ENCODE measurements at regions not wholly inside any gene's neighbourhood (a gene's known extent, or its start where the extent isn't known, plus 50 kb on each side); places are given as distances from the start of the nearest gene placed in this dataset.

DNA sequence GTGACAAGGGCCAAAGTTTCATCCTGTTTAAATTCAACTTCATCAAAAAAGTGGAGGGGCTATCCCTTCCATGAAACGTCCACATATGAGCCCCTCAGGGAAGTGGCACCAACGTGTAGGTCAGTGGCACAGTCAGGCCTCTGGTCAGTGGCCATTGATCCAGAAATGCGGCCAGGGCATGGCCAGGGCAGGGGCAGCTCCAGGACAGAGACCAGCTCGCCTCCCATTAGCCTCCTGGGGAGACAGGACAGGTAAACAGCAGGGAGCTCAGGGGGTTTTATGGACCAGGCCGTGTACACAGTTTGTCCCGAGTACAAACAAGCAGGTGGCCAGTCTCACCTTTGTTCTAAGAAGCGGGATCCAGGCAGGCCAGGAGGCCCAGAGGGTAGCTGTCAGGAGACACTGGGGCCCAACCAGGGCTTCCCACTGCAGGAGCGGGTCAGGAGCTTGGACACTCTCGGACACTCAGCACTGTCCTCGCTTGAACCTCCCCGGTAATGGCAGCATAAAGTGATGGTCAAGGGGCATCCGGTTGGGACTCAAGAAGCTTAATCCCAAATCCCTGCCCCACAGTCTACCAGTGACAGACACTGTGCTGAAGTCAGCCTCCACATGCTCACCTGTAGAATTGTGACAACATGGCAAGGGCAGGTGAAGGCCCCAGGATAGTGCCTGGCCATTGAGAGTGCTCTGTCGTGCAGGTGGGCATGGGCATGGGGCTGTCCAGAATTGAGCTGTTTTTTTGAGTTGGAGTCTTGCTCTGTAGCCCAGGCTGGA, 144.1 kb upstream of the ERRFI1 start (continued):
- TF ChIP-seq ZNF660 (CRISPR knock-in tag; IDR thresholded peaks at IDR 0.05; ENCODE audit: borderline replicate concordance, low read depth) (no peak), BORCS8-MEF2B (CRISPR knock-in tag; IDR thresholded peaks at IDR 0.05) (peak; percentile 73; the same call in 1 of the 2 replicates), ZNF501 (CRISPR knock-in tag; IDR thresholded peaks at IDR 0.05) (peak; percentile 65; the same call in 1 of the 2 replicates), RCOR2 (CRISPR knock-in tag; IDR thresholded peaks at IDR 0.05) (no peak; the same call in 1 of the 2 replicates), HIVEP1 (CRISPR knock-in tag; IDR thresholded peaks at IDR 0.05) (no peak), ZNF367 (CRISPR knock-in tag; IDR thresholded peaks at IDR 0.05; ENCODE audit: borderline replicate concordance) (no peak), ZNF839 (CRISPR knock-in tag; IDR thresholded peaks at IDR 0.05; ENCODE audit: borderline replicate concordance) (peak; percentile 86; the same call in 1 of the 2 replicates), GATAD1 (CRISPR knock-in tag; IDR thresholded peaks at IDR 0.05) (no peak), SAFB2 (CRISPR knock-in tag; IDR thresholded peaks at IDR 0.05; ENCODE audit: borderline replicate concordance, low read depth) (no peak; the same call in 1 of the 2 replicates), ZNF7 (CRISPR knock-in tag; IDR thresholded peaks at IDR 0.05) (no peak), ZNF225 (CRISPR knock-in tag; IDR thresholded peaks at IDR 0.05) (no peak), ZNF430 (CRISPR knock-in tag; IDR thresholded peaks at IDR 0.05) (peak; percentile 84), SKI (IDR thresholded peaks at IDR 0.05; ENCODE audit: partially characterized antibody) (peak; percentile 72), ZNF607 (CRISPR knock-in tag; IDR thresholded peaks at IDR 0.05; ENCODE audit: borderline replicate concordance) (no peak; the same call in 1 of the 2 replicates), ZNF256 (CRISPR knock-in tag; conservative IDR thresholded peaks at IDR 0.05) (peak; percentile 34; the same call in 1 of the 2 replicates), MXI1 (IDR thresholded peaks at IDR 0.05; ENCODE audit: borderline replicate concordance, low read depth, low read length) (0 out of 3 replicates have a peak, but pooled peaks have one; percentile 41), THAP11 (CRISPR knock-in tag; IDR thresholded peaks at IDR 0.05) (no peak), ZNF34 (CRISPR knock-in tag; IDR thresholded peaks at IDR 0.05; ENCODE audit: borderline replicate concordance) (no peak), PTBP1 (IDR thresholded peaks at IDR 0.05; ENCODE audit: low read depth, low read length, poor library complexity, severe bottlenecking) (no peak), ZNF672 (CRISPR knock-in tag; IDR thresholded peaks at IDR 0.05) (no peak), ZNF160 (CRISPR knock-in tag; IDR thresholded peaks at IDR 0.05) (no peak; the same call in 1 of the 2 replicates), ELF1 (CRISPR knock-in tag; IDR thresholded peaks at IDR 0.05) (no peak)
- TF ChIP-seq, protein P1, sequence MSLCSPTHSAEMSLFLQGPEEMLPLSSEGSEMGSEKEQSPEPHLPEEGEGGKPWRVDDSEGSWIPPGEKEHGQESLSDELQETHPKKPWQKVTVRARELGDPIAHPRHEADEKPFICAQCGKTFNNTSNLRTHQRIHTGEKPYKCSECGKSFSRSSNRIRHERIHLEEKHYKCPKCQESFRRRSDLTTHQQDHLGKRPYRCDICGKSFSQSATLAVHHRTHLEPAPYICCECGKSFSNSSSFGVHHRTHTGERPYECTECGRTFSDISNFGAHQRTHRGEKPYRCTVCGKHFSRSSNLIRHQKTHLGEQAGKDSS (CRISPR knock-in tag; IDR thresholded peaks at IDR 0.05; ENCODE audit: borderline replicate concordance, low read depth): no peak
- TF ChIP-seq, protein P2, sequence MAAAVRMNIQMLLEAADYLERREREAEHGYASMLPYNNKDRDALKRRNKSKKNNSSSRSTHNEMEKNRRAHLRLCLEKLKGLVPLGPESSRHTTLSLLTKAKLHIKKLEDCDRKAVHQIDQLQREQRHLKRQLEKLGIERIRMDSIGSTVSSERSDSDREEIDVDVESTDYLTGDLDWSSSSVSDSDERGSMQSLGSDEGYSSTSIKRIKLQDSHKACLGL (CRISPR knock-in tag; IDR thresholded peaks at IDR 0.05): no peak
- TF ChIP-seq, protein P3, sequence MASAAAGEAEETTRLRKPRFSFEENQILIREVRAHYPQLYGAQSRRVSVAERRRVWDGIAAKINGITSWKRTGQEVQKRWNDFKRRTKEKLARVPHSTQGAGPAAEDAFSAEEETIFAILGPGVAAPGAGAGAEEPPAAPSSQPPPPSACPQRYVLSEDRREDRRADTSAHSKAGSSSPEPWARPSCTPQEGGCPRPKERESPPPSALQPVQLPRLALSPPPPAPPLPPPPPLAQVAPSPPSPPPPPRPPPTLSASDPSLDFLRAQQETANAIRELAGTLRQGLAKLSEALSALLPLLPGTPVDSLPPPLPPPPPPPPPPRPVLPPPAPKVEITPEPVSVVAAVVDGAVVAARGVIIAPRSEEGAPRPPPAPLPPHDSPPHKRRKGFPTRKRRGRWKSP (CRISPR knock-in tag; IDR thresholded peaks at IDR 0.05): peak; percentile 41; the same call in 1 of the 2 replicates
- TF ChIP-seq, protein P4, sequence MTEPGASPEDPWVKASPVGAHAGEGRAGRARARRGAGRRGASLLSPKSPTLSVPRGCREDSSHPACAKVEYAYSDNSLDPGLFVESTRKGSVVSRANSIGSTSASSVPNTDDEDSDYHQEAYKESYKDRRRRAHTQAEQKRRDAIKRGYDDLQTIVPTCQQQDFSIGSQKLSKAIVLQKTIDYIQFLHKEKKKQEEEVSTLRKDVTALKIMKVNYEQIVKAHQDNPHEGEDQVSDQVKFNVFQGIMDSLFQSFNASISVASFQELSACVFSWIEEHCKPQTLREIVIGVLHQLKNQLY (CRISPR knock-in tag; IDR thresholded peaks at IDR 0.05): no peak
- TF ChIP-seq, protein P5, sequence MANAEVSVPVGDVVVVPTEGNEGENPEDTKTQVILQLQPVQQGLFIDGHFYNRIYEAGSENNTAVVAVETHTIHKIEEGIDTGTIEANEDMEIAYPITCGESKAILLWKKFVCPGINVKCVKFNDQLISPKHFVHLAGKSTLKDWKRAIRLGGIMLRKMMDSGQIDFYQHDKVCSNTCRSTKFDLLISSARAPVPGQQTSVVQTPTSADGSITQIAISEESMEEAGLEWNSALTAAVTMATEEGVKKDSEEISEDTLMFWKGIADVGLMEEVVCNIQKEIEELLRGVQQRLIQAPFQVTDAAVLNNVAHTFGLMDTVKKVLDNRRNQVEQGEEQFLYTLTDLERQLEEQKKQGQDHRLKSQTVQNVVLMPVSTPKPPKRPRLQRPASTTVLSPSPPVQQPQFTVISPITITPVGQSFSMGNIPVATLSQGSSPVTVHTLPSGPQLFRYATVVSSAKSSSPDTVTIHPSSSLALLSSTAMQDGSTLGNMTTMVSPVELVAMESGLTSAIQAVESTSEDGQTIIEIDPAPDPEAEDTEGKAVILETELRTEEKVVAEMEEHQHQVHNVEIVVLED (CRISPR knock-in tag; IDR thresholded peaks at IDR 0.05; ENCODE audit: borderline replicate concordance): peak; percentile 55; the same call in 1 of the 2 replicates
